Keratinocyte (primary cell): ENCODE measurements at regions not wholly inside any gene's neighbourhood (a gene's known extent, or its start where the extent isn't known, plus 50 kb on each side); places are given as distances from the start of the nearest gene placed in this dataset.

ENCODE experiments used
- DNase-seq: peaks from one replicate; pipeline ENCODE4 v3.0.0-alpha.2; 2011; ENCODE audit warnings: low read depth, missing footprints, low spot score
- FAIRE-seq: peaks from 2 replicates; lab custom pipeline; 2011; peaks lifted over from hg19 to GRCh38; lab: Jason Lieb, UNC
- H2AFZ ChIP-seq: 2 replicates; pipeline ENCODE4 v1.6.0; 2012; ENCODE audit warnings: low read length, control low read depth, inconsistent platforms; ENCODE audit not compliant: control insufficient read depth
- H3K27ac ChIP-seq: 2 replicates; pipeline ENCODE4 v1.5.1; 2011; ENCODE audit warnings: low read length; ENCODE audit not compliant: control insufficient read depth, insufficient read depth
- H3K27me3 ChIP-seq: 3 replicates; pipeline ENCODE4 v1.6.0; 2011; ENCODE audit warnings: low read length; ENCODE audit not compliant: control insufficient read depth, insufficient read depth; ENCODE audit errors: extremely low read depth
- H3K36me3 ChIP-seq, 2 experiments: 2 replicates in 1 of 2; 3 replicates in 1 of 2; pipeline ENCODE4 v1.5.1; 2011; ENCODE audit warnings: low read length in 2 of 2, mild to moderate bottlenecking in 1 of 2; ENCODE audit not compliant: control insufficient read depth in 2 of 2, insufficient read depth in 2 of 2; ENCODE audit errors: extremely low read depth in 1 of 2
- H3K4me1 ChIP-seq: 3 replicates; pipeline ENCODE4 v1.5.1; 2011; ENCODE audit warnings: low read length; ENCODE audit not compliant: control insufficient read depth, insufficient read depth; ENCODE audit errors: extremely low read depth
- H3K4me2 ChIP-seq: 3 replicates; pipeline ENCODE4 v1.6.0; 2011; ENCODE audit warnings: low read depth, low read length; ENCODE audit not compliant: control insufficient read depth, insufficient read depth; ENCODE audit errors: extremely low read depth
- H3K4me3 ChIP-seq, 3 experiments: fragments of 200-600 bp in 1 of 3; sonication (generic) in 1 of 3; 2 replicates in 2 of 3; 3 replicates in 1 of 3; pipeline ENCODE4 v1.5.1; 2011 to 2016; ENCODE audit warnings: low read length in 3 of 3, mild to moderate bottlenecking in 3 of 3, control low read depth in 2 of 3, inconsistent platforms in 1 of 3, low read depth in 1 of 3, mixed read lengths in 1 of 3, mixed run types in 1 of 3, moderate library complexity in 1 of 3; ENCODE audit not compliant: control insufficient read depth in 2 of 3, insufficient read depth in 2 of 3; ENCODE audit errors: extremely low read depth in 1 of 3
- H3K79me2 ChIP-seq: 2 replicates; pipeline ENCODE4 v1.6.0; 2012; ENCODE audit warnings: low read length; ENCODE audit not compliant: control insufficient read depth, insufficient read depth
- H3K9ac ChIP-seq: 3 replicates; pipeline ENCODE4 v1.6.0; 2011; ENCODE audit warnings: low read length; ENCODE audit not compliant: control insufficient read depth, insufficient read depth; ENCODE audit errors: extremely low read depth
- H3K9me1 ChIP-seq: 3 replicates; pipeline ENCODE4 v1.6.0; 2011; ENCODE audit warnings: low read length; ENCODE audit not compliant: control insufficient read depth, insufficient read depth; ENCODE audit errors: extremely low read depth
- H3K9me3 ChIP-seq: 2 replicates; pipeline ENCODE4 v1.5.1; 2012; ENCODE audit warnings: low read depth, low read length; ENCODE audit not compliant: control insufficient read depth
- H4K20me1 ChIP-seq: 3 replicates; pipeline ENCODE4 v1.6.0; 2011; ENCODE audit warnings: low read length; ENCODE audit not compliant: control insufficient read depth, insufficient read depth; ENCODE audit errors: extremely low read depth
- CTCF ChIP-seq, 3 experiments: IDR thresholded peaks in 1 of 3; conservative IDR thresholded peaks in 1 of 3; optimal IDR thresholded peaks in 1 of 3; 2 replicates in 2 of 3; 3 replicates in 1 of 3; pipeline versions ENCODE3 to v1.5.1; 2011; ENCODE audit warnings: low read length in 3 of 3, mild to moderate bottlenecking in 3 of 3, moderate library complexity in 2 of 3, control low read depth in 1 of 3, inconsistent platforms in 1 of 3; ENCODE audit not compliant: insufficient read depth in 2 of 3; ENCODE audit errors: extremely low read depth in 1 of 3
- EZH2 ChIP-seq: IDR thresholded peaks from one replicate; pipeline ENCODE4 v1.6.1; 2012; ENCODE audit warnings: inconsistent platforms, mild to moderate bottlenecking, low read length, moderate library complexity
- dilution Hi-C: fragments of 300-500 bp; cut with MboI; formaldehyde crosslinking; loops from one replicate; pipeline ENCODE4 v1.7.0; 2020; ENCODE audit warnings: low sequenced_read_pairs; ENCODE audit not compliant: extremely low pct_ligation_motif_present

- TF ChIP-seq CTCF (optimal IDR thresholded peaks at IDR 0.05 in 1 of 3, IDR thresholded peaks at IDR 0.05 in 1 of 3, conservative IDR thresholded peaks at IDR 0.05 in 1 of 3; ENCODE audit: extremely low read depth in 1 of 3, insufficient read depth in 2 of 3, low read length in 3 of 3) (no peak), EZH2 (no peak)
- Histone ChIP-seq H3K79me2 (no peaks in the 10 kb centered on the region), H3K9me1 (no peaks in the 10 kb centered on the region), H3K4me3 (no peak overlapping the region), H2AFZ (no peak overlapping the region), H3K4me2 (no peak overlapping the region), H3K27ac (no peak overlapping the region), H3K27me3 (no peaks in the 10 kb centered on the region), H3K4me1 (peaks cover 3% of the 10 kb centered on the region), H3K9me3 (no peaks in the 10 kb centered on the region), H3K9ac (no peak overlapping the region), H4K20me1 (no peaks in the 10 kb centered on the region), H3K36me3 (no peaks in the 10 kb centered on the region)
- DNase-seq (no peak), FAIRE-seq (no peak)
- dilution Hi-C loops: no loop called here
These were observed 653.4 kb upstream of the ZNF608 start for GRCh38 chr5:125399885-125400284.

- Histone ChIP-seq H3K9ac (no peak overlapping the region), H3K9me3 (peaks cover 5% of the 10 kb centered on the region), H4K20me1 (no peaks in the 10 kb centered on the region), H3K4me3 (no peak overlapping the region), H3K36me3 (no peaks in the 10 kb centered on the region), H3K79me2 (no peaks in the 10 kb centered on the region), H3K27ac (no peak overlapping the region), H3K4me2 (no peak overlapping the region), H3K9me1 (no peaks in the 10 kb centered on the region), H3K4me1 (no peaks in the 10 kb centered on the region), H3K27me3 (no peaks in the 10 kb centered on the region), H2AFZ (no peak overlapping the region)
- DNase-seq: no peak
- dilution Hi-C loops: no loop called here
- FAIRE-seq: no peak
- TF ChIP-seq CTCF (optimal IDR thresholded peaks at IDR 0.05 in 1 of 3, IDR thresholded peaks at IDR 0.05 in 1 of 3, conservative IDR thresholded peaks at IDR 0.05 in 1 of 3; ENCODE audit: extremely low read depth in 1 of 3, insufficient read depth in 2 of 3, low read length in 3 of 3) (no peak), EZH2 (no peak)
These were observed 655.5 kb upstream of the ZNF608 start for GRCh38 chr5:125401724-125402622.
